ENCODE measurements at regions not wholly inside any gene's neighbourhood (a gene's known extent, or its start where the extent isn't known, plus 50 kb on each side); places are given as distances from the start of the nearest gene placed in this dataset.

- no peak for TF ChIP-seq EZH2 (IDR thresholded peaks at IDR 0.05; ENCODE audit: low read depth)
- TF ChIP-seq CTCF (conservative IDR thresholded peaks at IDR 0.05): no peak
Observed at GRCh38 chr4:114420069-114420468, 178.5 kb upstream of the UGT8 start.

Measured in PC-9 (cell line).